Endothelial cell of umbilical vein (primary cell): ENCODE measurements at regions not wholly inside any gene's neighbourhood (a gene's known extent, or its start where the extent isn't known, plus 50 kb on each side); places are given as distances from the start of the nearest gene placed in this dataset.

Source experiments
- BruUV-seq: library from RNA; stranded (reverse); fragments of 400-500 nt; replicated peaks from 2 replicates; lab custom pipeline; 2021; lab: Mats Ljungman, UMichigan
- CTCF ChIA-PET: fragments of 300-600, 350-600 bp; sonication (Branson Sonifier 250); formaldehyde crosslinking; loops from one replicate; lab custom pipeline; 2021; ENCODE audit warnings: antibody characterized with exemption, inconsistent platforms; lab: Charles Lee
- POLR2A ChIA-PET: fragments of 300-600, 350-600 bp; sonication (Branson Sonifier 250); formaldehyde crosslinking; loops from one replicate; lab custom pipeline; 2021; ENCODE audit warnings: antibody characterized with exemption, inconsistent platforms; lab: Charles Lee
- DNase-seq: peaks from one replicate; pipeline ENCODE4 v3.0.0-alpha.2; 2011; ENCODE audit warnings: low read depth, low spot score
- FAIRE-seq: peaks from 2 replicates; lab custom pipeline; 2011; peaks lifted over from hg19 to GRCh38; lab: Jason Lieb, UNC
- H2AFZ ChIP-seq: 2 replicates; pipeline ENCODE4 v1.6.0; 2012; ENCODE audit warnings: low read depth, low read length, control low read depth, inconsistent platforms
- H3K27ac ChIP-seq: 2 replicates; pipeline ENCODE4 v1.5.1; 2011; ENCODE audit warnings: low read depth, mild to moderate bottlenecking, control low read depth, low read length, moderate library complexity; ENCODE audit not compliant: insufficient read depth
- H3K27me3 ChIP-seq, 2 experiments: 2 replicates each; pipeline versions ENCODE4 v1.6.0 to v1.6.1; 2011; ENCODE audit warnings: low read length in 2 of 2, mixed read lengths in 1 of 2; ENCODE audit not compliant: control insufficient read depth in 2 of 2, insufficient read depth in 2 of 2
- H3K36me3 ChIP-seq, 2 experiments: 2 replicates in 1 of 2; 3 replicates in 1 of 2; pipeline ENCODE4 v1.5.1; 2011; ENCODE audit warnings: low read length in 2 of 2, mild to moderate bottlenecking in 1 of 2, moderate library complexity in 1 of 2; ENCODE audit not compliant: control insufficient read depth in 2 of 2, insufficient read depth in 2 of 2; ENCODE audit errors: extremely low read depth in 1 of 2
- H3K4me1 ChIP-seq: 3 replicates; pipeline ENCODE4 v1.5.1; 2011; ENCODE audit warnings: mild to moderate bottlenecking, low read length; ENCODE audit not compliant: control insufficient read depth, insufficient read depth; ENCODE audit errors: extremely low read depth
- H3K4me2 ChIP-seq: 2 replicates; pipeline ENCODE4 v1.6.1; 2011; ENCODE audit warnings: low read length, control low read depth, mixed read lengths; ENCODE audit not compliant: insufficient read depth
- H3K4me3 ChIP-seq, 3 experiments: fragments of 200-600 bp in 1 of 3; sonication (generic), shearing (Covaris generic) in 1 of 3; replicated peaks in 1 of 3; 2 replicates each; pipeline ENCODE4 v1.5.1; 2011 to 2016; ENCODE audit warnings: control low read depth in 3 of 3, low read length in 3 of 3, mild to moderate bottlenecking in 2 of 3, inconsistent platforms in 1 of 3, low read depth in 1 of 3, moderate library complexity in 1 of 3; ENCODE audit not compliant: insufficient read depth in 1 of 3
- H3K79me2 ChIP-seq: 2 replicates; pipeline ENCODE4 v1.6.0; 2012; ENCODE audit warnings: low read length, inconsistent platforms; ENCODE audit not compliant: control insufficient read depth, insufficient read depth
- H3K9ac ChIP-seq: replicated peaks from 2 replicates; pipeline ENCODE3; 2011; ENCODE audit warnings: low read length, control low read depth; ENCODE audit not compliant: insufficient read depth; ENCODE audit errors: extremely low read depth
- H3K9me1 ChIP-seq: replicated peaks from 3 replicates; pipeline ENCODE4 v1.6.0; 2011; ENCODE audit warnings: mild to moderate bottlenecking, low read length; ENCODE audit not compliant: control insufficient read depth, insufficient read depth; ENCODE audit errors: extremely low read depth
- H3K9me3 ChIP-seq: replicated peaks from 2 replicates; pipeline ENCODE4 v1.5.1; 2012; ENCODE audit warnings: low read length, inconsistent platforms; ENCODE audit not compliant: control insufficient read depth, insufficient read depth
- H4K20me1 ChIP-seq: replicated peaks from 2 replicates; pipeline ENCODE3; 2011; ENCODE audit warnings: mild to moderate bottlenecking, low read length; ENCODE audit not compliant: control insufficient read depth, insufficient read depth; ENCODE audit errors: extremely low read depth
- CTCF ChIP-seq, 2 donors: IDR thresholded peaks; 1 replicate in 1 of 2; 2 replicates in 1 of 2; pipeline ENCODE4 v1.5.1; 2011; ENCODE audit warnings: low read length in 2 of 2, mild to moderate bottlenecking in 2 of 2, moderate library complexity in 2 of 2, control low read depth in 1 of 2, inconsistent platforms in 1 of 2, low read depth in 1 of 2; ENCODE audit not compliant: insufficient read depth in 1 of 2; ENCODE audit errors: extremely low read depth in 1 of 2
- EZH2 ChIP-seq: IDR thresholded peaks from 2 replicates; pipeline ENCODE4 v1.6.1; 2012; ENCODE audit warnings: borderline replicate concordance, low read depth, mild to moderate bottlenecking, moderate library complexity, low read length, inconsistent platforms; ENCODE audit not compliant: severe bottlenecking
- FOS ChIP-seq: IDR thresholded peaks from 2 replicates; pipeline ENCODE4 v1.6.1; 2011; ENCODE audit warnings: mild to moderate bottlenecking, low read length, moderate library complexity, borderline replicate concordance; ENCODE audit not compliant: insufficient read depth
- GATA2 ChIP-seq: IDR thresholded peaks from 2 replicates; pipeline ENCODE4 v1.7.0; 2011; ENCODE audit warnings: low read depth, mild to moderate bottlenecking, moderate library complexity, mixed read lengths, low read length; ENCODE audit not compliant: insufficient read length, insufficient read depth
- JUN ChIP-seq: IDR thresholded peaks from 2 replicates; pipeline ENCODE4 v1.6.1; 2011; ENCODE audit warnings: borderline replicate concordance, low read depth; ENCODE audit not compliant: insufficient read length, insufficient read depth
- MAX ChIP-seq: IDR thresholded peaks from 2 replicates; pipeline ENCODE4 v1.6.1; 2011; ENCODE audit not compliant: insufficient read depth, insufficient read length
- MYC ChIP-seq: IDR thresholded peaks from one replicate; pipeline ENCODE4 v1.6.1; 2011; ENCODE audit warnings: mild to moderate bottlenecking, low read depth, low read length
- POLR2A ChIP-seq: IDR thresholded peaks from 2 replicates; pipeline ENCODE4 v1.6.1; 2012; ENCODE audit warnings: low read depth, mild to moderate bottlenecking, control low read depth, low read length
- POLR2AphosphoS5 ChIP-seq: IDR thresholded peaks from 2 replicates; pipeline ENCODE4 v1.6.1; 2012; ENCODE audit warnings: low read depth, mild to moderate bottlenecking, control low read depth, low read length, moderate library complexity; ENCODE audit not compliant: insufficient read depth
- dilution Hi-C: fragments of 300-500 bp; cut with MboI; formaldehyde crosslinking; loops from one replicate; pipeline ENCODE4 v1.15.0; 2019; ENCODE audit warnings: low sequenced_read_pairs; ENCODE audit not compliant: extremely low pct_ligation_motif_present
- intact Hi-C: fragments of 100-400 bp; cut with micrococcal nuclease; formaldehyde crosslinking; loops from one replicate; pipeline ENCODE4 v1.10.0; 2022

- FAIRE-seq = no peak
- ChIA-PET POLR2A (no interaction called here), CTCF (interaction anchor here (1.3 kb wide), 1 partner anchor 13 kb away, joined by 3 read pairs; no protein-coding TSS in a partner anchor)
- no peaks in the 10 kb centered on the region for H3K79me2 ChIP-seq
- H3K27me3 ChIP-seq = no peaks in the 10 kb centered on the region
- no peak overlapping the region for H3K4me2 ChIP-seq
- no peaks in the 10 kb centered on the region for H4K20me1 ChIP-seq
- H3K36me3 ChIP-seq = no peaks in the 10 kb centered on the region
- no peak overlapping the region for H2AFZ ChIP-seq
- dilution Hi-C loops = no loop called here
- TF ChIP-seq EZH2 = no peak
- no peak for TF ChIP-seq CTCF (IDR thresholded peaks at IDR 0.05; ENCODE audit: extremely low read depth in 1 of 2, insufficient read depth in 1 of 2, low read depth in 1 of 2, low read length in 2 of 2)
- no peak for TF ChIP-seq POLR2A
- TF ChIP-seq POLR2AphosphoS5 = no peak
- no peak for TF ChIP-seq GATA2
- intact Hi-C loops = no loop called here
- no peak for DNase-seq
- no TSS peak for BruUV-seq
- H3K9me1 ChIP-seq = no peaks in the 10 kb centered on the region
- no peak overlapping the region for H3K9ac ChIP-seq
- H3K9me3 ChIP-seq = no peaks in the 10 kb centered on the region
- H3K27ac ChIP-seq = no peak overlapping the region
- no peaks in the 10 kb centered on the region for H3K4me1 ChIP-seq
- H3K4me3 ChIP-seq = no peak overlapping the region
These were observed 252.8 kb upstream of the PMFBP1 start for GRCh38 chr16:72424757-72425156.

- Histone ChIP-seq H3K4me3 (no peak overlapping the region), H4K20me1 (no peaks in the 10 kb centered on the region), H3K4me2 (no peak overlapping the region), H3K27ac (no peak overlapping the region), H2AFZ (no peak overlapping the region), H3K27me3 (no peaks in the 10 kb centered on the region), H3K9me1 (no peaks in the 10 kb centered on the region), H3K9ac (no peak overlapping the region), H3K36me3 (no peaks in the 10 kb centered on the region), H3K9me3 (no peaks in the 10 kb centered on the region), H3K79me2 (no peaks in the 10 kb centered on the region), H3K4me1 (no peaks in the 10 kb centered on the region)
- POLR2A ChIA-PET = no interaction called here
- CTCF ChIA-PET = no interaction called here
- no TSS peak for BruUV-seq
- no peak for FAIRE-seq
- dilution Hi-C loops (no loop called here), intact Hi-C loops (no loop called here)
- TF ChIP-seq POLR2A (no peak), MAX (no peak), POLR2AphosphoS5 (no peak), EZH2 (no peak), CTCF (IDR thresholded peaks at IDR 0.05; ENCODE audit: extremely low read depth in 1 of 2, insufficient read depth in 1 of 2, low read depth in 1 of 2, low read length in 2 of 2) (no peak), FOS (no peak), MYC (no peak), JUN (no peak)
- DNase-seq = no peak
These were observed 250.4 kb upstream of the PMFBP1 start for GRCh38 chr16:72422308-72422897.
